Osteocyte (in vitro differentiated cells): ENCODE measurements at regions not wholly inside any gene's neighbourhood (a gene's known extent, or its start where the extent isn't known, plus 50 kb on each side); places are given as distances from the start of the nearest gene placed in this dataset.

Source experiments
- DNase-seq: peaks from one replicate; pipeline ENCODE4 v3.0.0; 2021; ENCODE audit warnings: mixed read lengths; ENCODE audit not compliant: unreplicated experiment; ENCODE audit errors: extremely low spot score
- H3K27ac Mint-ChIP-seq: one replicate; pipeline ENCODE4 v1.8.0; 2021; ENCODE audit warnings: mild to moderate bottlenecking, mixed read lengths; ENCODE audit not compliant: unreplicated experiment
- H3K27me3 Mint-ChIP-seq: one replicate; pipeline ENCODE4 v1.8.0; 2021; ENCODE audit warnings: mixed read lengths; ENCODE audit not compliant: unreplicated experiment
- H3K36me3 Mint-ChIP-seq: one replicate; pipeline ENCODE4 v1.8.0; 2021; ENCODE audit warnings: mixed read lengths; ENCODE audit not compliant: unreplicated experiment
- H3K4me1 Mint-ChIP-seq: one replicate; pipeline ENCODE4 v1.8.0; 2021; ENCODE audit warnings: mixed read lengths; ENCODE audit not compliant: unreplicated experiment
- H3K4me3 Mint-ChIP-seq: one replicate; pipeline ENCODE4 v1.8.0; 2021; ENCODE audit warnings: mild to moderate bottlenecking, moderate library complexity, mixed read lengths; ENCODE audit not compliant: unreplicated experiment
- H3K9me3 Mint-ChIP-seq: one replicate; pipeline ENCODE4 v1.8.0; 2021; ENCODE audit warnings: mixed read lengths; ENCODE audit not compliant: unreplicated experiment
- CTCF ChIP-seq: fragments of 200-600 bp; sonication (generic); IDR thresholded peaks from 2 replicates; pipeline ENCODE4 v1.5.0; 2021; ENCODE audit warnings: antibody characterized with exemption, mild to moderate bottlenecking, moderate library complexity

DNA sequence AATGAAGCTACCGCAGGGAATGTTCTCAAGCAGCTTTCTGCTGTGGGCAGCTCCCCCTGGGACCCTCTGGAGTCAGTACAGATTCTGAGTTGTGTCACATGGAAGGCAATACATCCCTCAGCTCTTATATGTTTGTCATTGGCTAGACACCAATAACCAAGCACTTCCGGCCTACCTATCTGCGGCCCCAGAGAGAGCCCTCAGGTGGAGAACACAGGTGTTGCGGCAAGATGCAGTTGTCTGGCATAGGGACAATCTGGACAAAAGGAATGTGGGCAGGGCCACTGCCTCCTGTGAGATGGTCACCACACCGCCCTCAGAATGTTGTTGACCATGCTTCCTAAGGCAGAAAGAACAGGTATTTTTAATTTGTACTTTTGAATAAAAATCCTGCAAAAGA lies 118.7 kb downstream of the BRMS1L start:
- peak; percentile 17 for TF ChIP-seq CTCF
- no peak overlapping the region for H3K27ac Mint-ChIP-seq
- no peak overlapping the region for H3K4me3 Mint-ChIP-seq
- H3K9me3 Mint-ChIP-seq, result no peaks in the 10 kb centered on the region
- H3K4me1 Mint-ChIP-seq, result no peaks in the 10 kb centered on the region
- DNase-seq, result no peak
- H3K27me3 Mint-ChIP-seq, result peaks cover 34% of the 10 kb centered on the region
- no peaks in the 10 kb centered on the region for H3K36me3 Mint-ChIP-seq

DNA sequence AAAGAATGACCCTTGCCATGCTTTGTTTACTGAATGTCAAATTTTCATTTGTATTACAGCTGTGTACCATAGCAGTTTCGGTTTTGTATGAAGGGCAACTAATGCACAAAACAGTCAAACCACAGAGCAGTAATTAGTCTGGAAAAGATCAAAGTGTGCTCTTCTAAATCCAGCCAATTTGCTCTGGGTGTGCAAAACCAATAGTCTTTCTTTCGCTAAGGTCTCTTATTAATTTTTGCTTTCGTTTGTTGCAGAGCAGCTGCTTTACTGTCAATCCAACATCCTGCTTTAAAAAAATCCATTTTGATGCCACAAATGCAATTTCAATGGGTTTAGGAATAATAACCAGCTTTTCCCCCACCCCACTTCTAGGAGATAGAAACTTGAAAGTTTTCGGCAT lies 114.2 kb downstream of the BRMS1L start:
- Mint-ChIP-seq H3K4me3 (no peak overlapping the region), H3K4me1 (no peaks in the 10 kb centered on the region)
- DNase-seq, result no peak

DNA sequence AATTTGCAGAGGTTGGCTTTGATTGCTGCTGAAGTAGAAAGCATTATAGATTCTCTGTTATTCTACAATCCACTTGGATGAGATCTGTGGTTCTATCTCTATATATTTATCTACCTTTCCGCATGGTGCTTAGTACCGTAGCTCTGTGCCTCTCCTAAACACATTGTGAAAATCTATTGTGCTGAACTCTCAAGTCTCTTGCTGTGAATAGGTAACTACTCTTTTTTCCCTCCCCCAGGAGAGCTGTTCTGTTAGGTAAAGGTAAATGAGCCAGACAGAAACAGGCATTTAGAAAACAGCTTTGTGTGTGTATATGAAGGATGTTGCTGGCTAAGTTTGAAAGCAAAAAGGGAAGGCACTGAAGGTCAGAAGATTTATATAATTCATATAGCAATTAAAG lies 112.6 kb downstream of the BRMS1L start:
- TF ChIP-seq CTCF, result no peak
- H3K27me3 Mint-ChIP-seq, result peaks cover 51% of the 10 kb centered on the region
- H3K36me3 Mint-ChIP-seq, result no peaks in the 10 kb centered on the region
- H3K9me3 Mint-ChIP-seq, result no peaks in the 10 kb centered on the region
- no peaks in the 10 kb centered on the region for H3K4me1 Mint-ChIP-seq
- DNase-seq, result no peak
- H3K27ac Mint-ChIP-seq, result no peak overlapping the region
- H3K4me3 Mint-ChIP-seq, result no peak overlapping the region

More for the DNA sequence above, 114.2 kb downstream of the BRMS1L start:
- no peaks in the 10 kb centered on the region for H3K9me3 Mint-ChIP-seq
- no peak overlapping the region for H3K27ac Mint-ChIP-seq
- TF ChIP-seq CTCF, result no peak
- peaks cover 48% of the 10 kb centered on the region for H3K27me3 Mint-ChIP-seq
- H3K36me3 Mint-ChIP-seq, result no peaks in the 10 kb centered on the region

- no peak overlapping the region for H3K4me3 Mint-ChIP-seq
- no peak for DNase-seq
- peaks cover 41% of the 10 kb centered on the region for H3K27me3 Mint-ChIP-seq
- no peak for TF ChIP-seq CTCF
- no peaks in the 10 kb centered on the region for H3K9me3 Mint-ChIP-seq
- H3K27ac Mint-ChIP-seq, result no peak overlapping the region
- H3K36me3 Mint-ChIP-seq, result no peaks in the 10 kb centered on the region
- H3K4me1 Mint-ChIP-seq, result no peaks in the 10 kb centered on the region
Observed at GRCh38 chr14:35934499-35934898, 108.4 kb downstream of the BRMS1L start.

DNA sequence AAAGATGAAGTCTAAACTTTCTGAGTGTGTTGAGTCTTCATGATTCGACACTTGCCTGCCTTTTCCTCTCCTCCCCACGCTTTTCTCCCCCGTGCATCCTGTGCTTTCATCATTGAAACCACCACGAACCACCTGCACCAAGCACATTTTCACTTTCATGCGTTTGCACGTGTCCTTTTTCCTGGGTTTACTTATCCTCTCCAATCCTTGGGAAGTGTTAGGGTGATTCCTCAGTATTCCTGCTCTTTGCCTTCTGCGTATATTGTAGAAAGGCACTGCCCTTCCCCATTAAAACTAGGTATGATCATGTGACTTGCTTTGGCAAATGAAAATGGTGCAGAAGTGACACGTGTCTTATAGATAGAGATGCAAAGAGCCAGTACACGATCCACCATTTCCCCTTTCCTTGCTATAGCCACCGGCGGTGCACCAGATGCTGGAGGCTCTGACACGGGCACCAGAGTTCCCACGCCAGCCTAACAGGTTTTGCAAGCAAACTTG lies 106.6 kb downstream of the BRMS1L start:
- peaks cover 38% of the 10 kb centered on the region for H3K27me3 Mint-ChIP-seq
- TF ChIP-seq CTCF, result no peak
- no peak for DNase-seq
- H3K27ac Mint-ChIP-seq, result no peak overlapping the region
- no peaks in the 10 kb centered on the region for H3K4me1 Mint-ChIP-seq
- no peaks in the 10 kb centered on the region for H3K36me3 Mint-ChIP-seq
- no peaks in the 10 kb centered on the region for H3K9me3 Mint-ChIP-seq
- H3K4me3 Mint-ChIP-seq, result no peak overlapping the region
